HS-27A (cell line): ENCODE measurements at regions not wholly inside any gene's neighbourhood (a gene's known extent, or its start where the extent isn't known, plus 50 kb on each side); places are given as distances from the start of the nearest gene placed in this dataset.
"Not testable (repeated sequence)": the region's sequence is repeated elsewhere in the genome, so short reads cannot be mapped to it uniquely, and the experiment has no call there.

Source experiments
- DNase-seq: peaks from one replicate; pipeline ENCODE4 v3.0.0-alpha.2; 2012; ENCODE audit warnings: low read depth, missing footprints

- DNase-seq: no peak
These were observed 381.4 kb upstream of the PODXL start for GRCh38 chr7:131937868-131938267.

DNA sequence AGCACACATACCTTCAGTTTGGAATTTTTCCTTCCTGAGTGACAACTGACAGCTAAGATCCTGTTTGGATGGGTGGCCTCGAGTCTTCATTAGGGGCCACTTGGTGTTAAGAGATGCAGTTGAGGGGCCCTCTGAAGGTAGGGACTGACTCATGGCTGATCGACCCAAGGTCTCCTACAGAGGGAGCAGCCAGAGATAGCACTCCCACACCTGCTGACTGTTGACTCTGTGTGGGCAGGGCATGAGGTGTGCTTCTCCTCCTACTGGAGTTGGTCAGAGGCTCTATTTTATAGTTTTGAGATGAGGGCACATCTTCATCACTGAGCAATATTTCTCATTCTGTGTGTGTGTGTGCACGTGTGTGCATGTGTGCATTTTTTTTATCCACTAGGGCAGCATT, 378.8 kb upstream of the PODXL start:
- DNase-seq: no peak

DNA sequence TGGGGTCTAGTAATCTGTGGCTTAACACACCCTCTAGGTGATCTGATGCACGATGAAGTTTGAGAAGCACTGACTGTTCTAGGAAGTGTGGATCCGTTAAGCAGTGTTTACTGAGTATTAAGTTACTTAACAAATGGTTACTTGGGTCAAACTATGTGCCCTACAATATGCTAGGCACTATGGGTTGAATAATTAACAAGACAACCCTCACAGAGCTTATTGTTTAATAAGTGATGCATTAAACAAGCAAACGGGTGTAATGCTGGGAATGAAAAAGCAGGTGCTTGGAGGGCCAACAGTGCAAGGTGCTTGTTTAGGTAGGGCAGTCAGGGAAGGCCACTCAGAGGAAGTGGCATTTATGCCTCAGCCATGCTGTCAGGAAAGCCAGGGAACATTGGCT, 378.0 kb upstream of the PODXL start:
- no peak for DNase-seq

- DNase-seq: no peak
These were observed 377.4 kb upstream of the PODXL start for GRCh38 chr7:131933751-131934289.

GRCh38 chr7:131933219-131933618, 376.8 kb upstream of the PODXL start:
- DNase-seq: not testable (repeated sequence)

DNA sequence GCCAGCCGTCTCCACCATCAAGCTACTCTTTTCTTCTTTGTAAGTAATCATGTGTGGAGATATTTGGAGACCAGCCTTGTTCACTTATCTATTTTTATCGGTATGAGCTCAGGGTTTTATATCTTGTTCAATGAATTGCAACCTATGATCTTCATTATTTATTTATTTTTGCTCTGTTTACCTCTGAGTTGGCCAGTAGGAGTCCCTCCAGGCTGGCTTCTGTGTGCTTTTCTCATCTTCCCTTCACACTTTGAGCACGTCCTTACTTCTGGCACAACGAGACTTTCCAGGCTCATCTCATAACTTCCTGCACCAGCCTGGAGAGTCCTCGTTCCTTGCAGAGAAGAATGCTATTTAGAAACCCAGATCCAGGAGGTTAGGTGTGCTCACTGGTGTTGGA, 375.8 kb upstream of the PODXL start:
- DNase-seq: no peak

DNA sequence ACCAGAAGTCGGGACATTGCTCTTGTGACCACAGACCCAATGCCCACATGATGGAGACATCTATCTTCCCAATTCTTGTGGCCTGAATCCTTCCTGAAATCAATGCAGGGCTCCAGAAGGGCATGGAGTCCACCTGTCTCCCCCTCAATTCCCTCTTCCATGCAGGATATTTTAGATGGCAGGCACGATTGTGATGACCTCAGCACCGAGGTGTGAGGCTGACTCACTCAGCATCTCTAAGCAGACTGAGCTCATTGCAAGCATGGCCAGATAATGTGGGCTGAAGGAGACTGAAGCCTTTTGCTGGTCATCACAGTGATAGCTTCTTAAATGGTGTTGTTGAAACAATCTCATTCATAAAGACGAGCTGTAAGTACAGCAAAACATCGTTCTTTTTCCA, 374.9 kb upstream of the PODXL start:
- DNase-seq: no peak

DNA sequence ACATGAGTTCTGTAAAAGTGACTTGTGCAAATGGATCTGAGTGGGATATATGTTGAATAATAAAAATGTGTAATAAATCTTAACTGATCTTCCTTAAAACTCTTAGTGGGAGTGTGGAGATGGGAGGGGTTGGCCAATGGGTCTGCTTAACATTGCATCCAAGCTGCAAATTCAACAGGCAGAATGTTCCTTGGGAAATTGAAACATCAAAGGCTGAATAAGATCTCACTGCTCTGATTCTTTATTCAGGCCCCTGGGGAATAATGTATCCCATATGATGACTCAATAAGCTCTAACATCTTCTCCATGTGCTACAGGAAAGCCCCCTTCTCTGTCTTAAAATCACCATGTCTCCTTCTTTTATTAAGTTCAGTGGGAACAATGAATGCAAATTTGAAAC, 373.2 kb upstream of the PODXL start:
- no peak for DNase-seq

- no peak for DNase-seq
These were observed 371.5 kb upstream of the PODXL start for GRCh38 chr7:131927770-131928423.

GRCh38 chr7:131925636-131926035, 369.2 kb upstream of the PODXL start:
- no peak for DNase-seq

- DNase-seq: no peak
These were observed 368.4 kb upstream of the PODXL start for GRCh38 chr7:131924857-131925256.

DNA sequence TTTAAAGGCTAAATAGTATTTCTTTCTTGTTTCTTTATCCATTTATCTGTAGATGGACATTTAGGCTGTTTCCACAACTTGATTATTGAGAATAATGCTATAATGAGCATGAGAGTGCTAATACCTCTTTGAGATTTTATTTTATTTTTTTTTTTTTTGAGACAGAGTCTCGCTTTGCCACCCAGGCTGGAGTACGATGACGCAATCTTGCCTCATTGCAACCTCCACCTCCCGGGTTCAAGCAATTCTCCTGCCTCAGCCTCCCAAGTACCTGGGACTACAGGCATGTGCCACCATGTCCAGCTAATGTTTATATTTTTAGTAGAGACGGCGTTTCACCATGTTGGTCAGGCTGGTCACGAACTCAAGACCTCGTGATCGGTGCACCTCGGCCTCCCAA, 366.5 kb upstream of the PODXL start:
- not testable (repeated sequence) for DNase-seq

GRCh38 chr7:131921016-131921415, 364.6 kb upstream of the PODXL start:
- DNase-seq: no peak

GRCh38 chr7:131919920-131920709, 363.7 kb upstream of the PODXL start:
- DNase-seq: no peak

DNA sequence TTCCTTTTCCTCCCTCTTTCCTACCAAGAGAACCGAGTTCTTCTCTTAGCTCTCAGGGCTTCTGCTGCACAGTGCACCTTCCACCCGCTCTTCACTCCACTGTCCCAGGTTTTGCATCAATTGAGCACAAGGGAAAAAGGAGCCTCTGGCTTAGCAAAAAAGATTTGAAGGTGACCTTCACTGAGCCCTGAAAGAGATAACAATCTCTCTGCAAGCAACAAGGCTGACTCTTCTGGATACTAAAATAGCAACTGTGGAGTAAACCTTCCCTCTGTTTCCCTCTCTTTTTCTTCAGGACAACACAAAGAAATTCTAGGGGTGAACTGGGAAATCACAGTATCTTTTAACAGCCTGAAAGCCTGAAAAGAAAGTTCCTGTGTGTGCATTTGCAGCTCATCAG, 354.7 kb upstream of the PODXL start:
- DNase-seq: no peak

GRCh38 chr7:131909151-131909768, 352.8 kb upstream of the PODXL start:
- DNase-seq: no peak

DNA sequence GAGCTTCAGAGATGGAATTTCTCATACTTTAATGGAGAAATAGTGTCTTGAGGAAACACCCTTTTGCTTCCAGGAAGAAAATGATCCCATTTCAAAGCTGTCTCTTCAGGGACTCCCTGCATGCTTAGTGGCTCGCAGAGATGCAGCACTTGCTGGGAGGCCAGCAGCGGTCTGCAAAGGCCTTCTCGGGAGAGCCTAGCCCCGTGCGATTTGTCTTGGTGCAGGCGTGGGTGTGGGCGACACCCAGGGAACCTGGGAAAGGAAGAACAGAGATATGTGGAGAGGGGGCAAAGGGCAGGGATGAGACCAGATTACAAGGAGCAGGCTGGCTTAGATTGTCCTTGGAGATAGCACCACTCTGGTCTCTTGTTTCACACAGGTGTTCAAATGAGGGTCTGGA, 352.3 kb upstream of the PODXL start:
- no peak for DNase-seq

DNA sequence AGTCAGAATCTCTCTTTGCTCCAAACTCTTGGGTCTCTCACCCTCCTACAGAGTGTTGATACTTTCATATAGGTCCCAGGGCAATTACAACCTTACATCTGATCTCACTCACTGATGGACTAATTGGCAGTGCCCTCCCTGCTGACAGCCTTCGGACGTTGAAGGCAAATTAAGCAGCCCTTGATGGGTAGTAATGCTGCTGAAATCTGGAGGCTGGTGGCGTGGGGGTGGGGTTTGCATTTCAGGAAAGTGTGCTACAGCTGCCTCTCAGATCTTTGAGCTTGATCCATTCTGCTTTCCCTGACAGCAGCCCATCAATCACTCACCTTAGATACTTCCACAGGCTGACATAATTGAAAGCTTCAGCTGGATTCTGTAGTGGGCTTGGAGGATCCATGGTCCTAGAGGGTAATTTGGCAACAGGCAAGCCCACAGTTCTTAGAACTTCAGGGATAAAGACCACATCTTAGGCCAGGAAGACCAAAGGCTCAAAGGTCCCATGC, 349.1 kb upstream of the PODXL start:
- DNase-seq: no peak

DNA sequence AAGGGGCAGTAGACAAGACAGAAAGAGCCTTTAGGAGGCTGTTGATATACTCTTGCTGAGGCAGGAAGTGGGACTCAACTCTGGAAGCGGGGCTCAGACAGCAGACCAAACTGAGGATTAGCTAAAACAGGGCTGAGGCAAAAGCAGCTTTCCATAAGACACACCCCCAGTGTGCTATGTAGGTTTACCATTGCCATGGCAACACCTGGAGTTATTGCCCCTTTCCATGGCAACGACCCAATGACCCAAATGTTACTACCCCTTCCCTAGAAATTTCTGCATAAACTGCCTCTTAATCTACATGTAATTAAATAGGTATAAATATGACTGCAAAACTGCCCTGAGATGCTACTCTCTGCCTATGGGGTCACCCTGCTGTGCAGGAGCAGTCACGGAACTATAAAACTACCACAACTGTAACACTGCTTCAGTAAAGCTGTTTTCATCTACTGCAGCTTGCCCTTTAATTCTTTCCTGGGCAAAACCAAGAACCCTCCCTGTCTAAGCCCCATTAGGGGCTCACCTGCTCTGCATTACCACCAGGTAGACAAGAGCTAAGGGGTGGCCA, 348.4 kb upstream of the PODXL start:
- DNase-seq: no peak

DNA sequence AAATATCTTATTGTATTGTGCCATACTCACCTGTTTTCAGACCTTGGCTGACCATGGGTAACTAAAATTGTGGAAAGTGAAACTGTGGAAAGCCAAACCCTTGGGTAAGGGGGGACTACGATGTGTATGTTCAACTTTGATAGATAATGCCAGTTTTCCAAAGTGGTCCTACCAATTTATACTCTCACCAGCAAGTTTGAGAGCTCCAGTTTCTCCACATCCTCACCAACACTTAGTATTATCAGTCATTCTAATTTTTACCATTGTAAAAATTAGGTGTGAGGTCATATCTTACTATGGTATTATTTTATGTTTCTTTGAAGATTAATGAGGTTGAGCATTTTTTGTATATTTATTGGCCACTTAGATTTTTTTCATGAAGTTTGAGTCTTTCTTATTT, 346.9 kb upstream of the PODXL start:
- DNase-seq: no peak

GRCh38 chr7:131900785-131901287, 344.4 kb upstream of the PODXL start:
- DNase-seq: no peak

GRCh38 chr7:131899271-131900030, 343.0 kb upstream of the PODXL start:
- no peak for DNase-seq
